ENCODE measurements at regions not wholly inside any gene's neighbourhood (a gene's known extent, or its start where the extent isn't known, plus 50 kb on each side); places are given as distances from the start of the nearest gene placed in this dataset.

- TF ChIP-seq IKZF2 (IDR thresholded peaks at IDR 0.05) (no peak), SP1 (IDR thresholded peaks at IDR 0.05; ENCODE audit: low read depth, low read length) (no peak), PAX8 (IDR thresholded peaks at IDR 0.05) (no peak), NR2F1 (conservative IDR thresholded peaks at IDR 0.05) (no peak)
These were observed 153.3 kb upstream of the TENT5D start (continued) for GRCh38 chrX:80266979-80267378.

GRCh38 chrX:80267790-80268189 lies 152.5 kb upstream of the TENT5D start:
- ChIA-PET RAD21 (ENCODE audit: unreplicated experiment) (no interaction called here), POLR2A (no interaction called here), SMC1A (ENCODE audit: uncharacterized antibody, unreplicated experiment) (no interaction called here), CTCF (no interaction called here)
- Histone ChIP-seq H3K27ac (ENCODE audit: control insufficient read depth, insufficient read depth) (no peak overlapping the region), H3K27me3 (replicated peaks in 1 of 2; ENCODE audit: control insufficient read depth in 2 of 2, insufficient read depth in 2 of 2, low read length in 1 of 2) (no peaks in the 10 kb centered on the region), H3K4me2 (ENCODE audit: control insufficient read depth, insufficient read depth) (no peak overlapping the region), H3K36me3 (ENCODE audit: control insufficient read depth in 2 of 2, insufficient read depth in 2 of 2, low read length in 1 of 2) (no peaks in the 10 kb centered on the region), H4K20me1 (ENCODE audit: control insufficient read depth, insufficient read depth) (no peaks in the 10 kb centered on the region), H3K9me3 (replicated peaks; ENCODE audit: control insufficient read depth, insufficient read depth, low read length) (no peaks in the 10 kb centered on the region), H3K4me3 (no peak overlapping the region), H3K79me2 (ENCODE audit: control insufficient read depth, insufficient read depth, low read length) (no peaks in the 10 kb centered on the region), H3K9ac (ENCODE audit: control insufficient read depth, insufficient read depth, low read length) (no peak overlapping the region), H3K4me1 (ENCODE audit: control insufficient read depth, insufficient read depth, low read length) (no peaks in the 10 kb centered on the region), H2AFZ (ENCODE audit: control insufficient read depth, low read depth, low read length) (no peak overlapping the region)
- TF ChIP-seq HDAC2 (IDR thresholded peaks at IDR 0.05) = no peak
- TF ChIP-seq, protein P1, sequence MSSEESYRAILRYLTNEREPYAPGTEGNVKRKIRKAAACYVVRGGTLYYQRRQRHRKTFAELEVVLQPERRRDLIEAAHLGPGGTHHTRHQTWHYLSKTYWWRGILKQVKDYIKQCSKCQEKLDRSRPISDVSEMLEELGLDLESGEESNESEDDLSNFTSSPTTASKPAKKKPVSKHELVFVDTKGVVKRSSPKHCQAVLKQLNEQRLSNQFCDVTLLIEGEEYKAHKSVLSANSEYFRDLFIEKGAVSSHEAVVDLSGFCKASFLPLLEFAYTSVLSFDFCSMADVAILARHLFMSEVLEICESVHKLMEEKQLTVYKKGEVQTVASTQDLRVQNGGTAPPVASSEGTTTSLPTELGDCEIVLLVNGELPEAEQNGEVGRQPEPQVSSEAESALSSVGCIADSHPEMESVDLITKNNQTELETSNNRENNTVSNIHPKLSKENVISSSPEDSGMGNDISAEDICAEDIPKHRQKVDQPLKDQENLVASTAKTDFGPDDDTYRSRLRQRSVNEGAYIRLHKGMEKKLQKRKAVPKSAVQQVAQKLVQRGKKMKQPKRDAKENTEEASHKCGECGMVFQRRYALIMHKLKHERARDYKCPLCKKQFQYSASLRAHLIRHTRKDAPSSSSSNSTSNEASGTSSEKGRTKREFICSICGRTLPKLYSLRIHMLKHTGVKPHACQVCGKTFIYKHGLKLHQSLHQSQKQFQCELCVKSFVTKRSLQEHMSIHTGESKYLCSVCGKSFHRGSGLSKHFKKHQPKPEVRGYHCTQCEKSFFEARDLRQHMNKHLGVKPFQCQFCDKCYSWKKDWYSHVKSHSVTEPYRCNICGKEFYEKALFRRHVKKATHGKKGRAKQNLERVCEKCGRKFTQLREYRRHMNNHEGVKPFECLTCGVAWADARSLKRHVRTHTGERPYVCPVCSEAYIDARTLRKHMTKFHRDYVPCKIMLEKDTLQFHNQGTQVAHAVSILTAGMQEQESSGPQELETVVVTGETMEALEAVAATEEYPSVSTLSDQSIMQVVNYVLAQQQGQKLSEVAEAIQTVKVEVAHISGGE (CRISPR knock-in tag; IDR thresholded peaks at IDR 0.05) = no peak
- FAIRE-seq (no peak), DNase-seq (ENCODE audit: low read depth, low spot score) (no peak), ATAC-seq (no peak)
- intact Hi-C loops (cut with micrococcal nuclease; ENCODE audit: unreplicated experiment) (no loop called here), in situ Hi-C loops (cut with MboI) (no loop called here)
- BruUV-seq (replicated peaks) = no TSS peak
- 0% methylated on average over 1 of the region's 1 CpG for WGBS (ENCODE audit: insufficient coverage, insufficient replicate concordance, low lambda C conversion rate, missing lambda C conversion rate)

Data from GM12878 (cell line).